Tibial nerve (tissue), 4 donors: ENCODE measurements at regions not wholly inside any gene's neighbourhood (a gene's known extent, or its start where the extent isn't known, plus 50 kb on each side); places are given as distances from the start of the nearest gene placed in this dataset.
"Not testable (repeated sequence)": the region's sequence is repeated elsewhere in the genome, so short reads cannot be mapped to it uniquely, and the experiment has no call there.

Experiments
- DNase-seq, 2 donors: peaks; one replicate each; pipeline ENCODE4 v3.0.0-alpha.2; 2019; ENCODE audit warnings: low spot score in 2 of 2
- H3K27ac ChIP-seq, 4 donors: fragments of 200-600 bp; sonication (generic) in 3 of 4; one replicate each; pipeline ENCODE4 v1.5.1; 2017 to 2019; ENCODE audit warnings: mild to moderate bottlenecking in 1 of 4
- H3K27me3 ChIP-seq, 2 donors: fragments of 200-600 bp; sonication (generic) in 1 of 2; one replicate each; pipeline versions ENCODE4 v1.5.1 to v1.6.0; 2017 to 2019
- H3K36me3 ChIP-seq, 3 donors: fragments of 200-600 bp; sonication (generic); one replicate each; pipeline ENCODE4 v1.5.1; 2018 to 2019
- H3K4me1 ChIP-seq, 4 donors: fragments of 200-600 bp; sonication (generic) in 3 of 4; one replicate each; pipeline ENCODE4 v1.5.1; 2017 to 2019
- H3K4me3 ChIP-seq, 4 donors: fragments of 200-600 bp; sonication (generic) in 3 of 4; one replicate each; pipeline ENCODE4 v1.5.1; 2017 to 2019; ENCODE audit warnings: mild to moderate bottlenecking in 1 of 4, moderate library complexity in 1 of 4
- H3K9me3 ChIP-seq, 4 donors: fragments of 200-600 bp; sonication (generic) in 3 of 4; one replicate each; pipeline ENCODE4 v1.5.1; 2017 to 2019
- EP300 ChIP-seq, 2 donors: sonication (generic); formaldehyde crosslinking; IDR thresholded peaks; one replicate each; pipeline ENCODE4 v1.6.1; 2017; ENCODE audit warnings: antibody characterized with exemption in 2 of 2, mild to moderate bottlenecking in 1 of 2
- POLR2A ChIP-seq, 2 donors: fragments of 450-650 bp; IDR thresholded peaks; one replicate each; pipeline ENCODE4 v1.6.1; 2017; ENCODE audit warnings: antibody characterized with exemption in 2 of 2, mild to moderate bottlenecking in 2 of 2, moderate library complexity in 2 of 2
- WGBS, 2 donors: methylation state at CpG; one replicate each; pipeline ENCODE4 v1.1.5; 2018; 5-methylcytosine and 5-hydroxymethylcytosine counted together
- TF ChIP-seq, protein P1 (sequence below), 5 experiments: fragments of 200-600 bp in 3 of 5; fragments of 450-650 bp in 2 of 5; sonication (generic) in 3 of 5; IDR thresholded peaks; one replicate each; pipeline ENCODE4 v1.5.1; 2016 to 2019; ENCODE audit warnings: antibody characterized with exemption in 5 of 5, mild to moderate bottlenecking in 3 of 5, moderate library complexity in 2 of 5

DNA sequence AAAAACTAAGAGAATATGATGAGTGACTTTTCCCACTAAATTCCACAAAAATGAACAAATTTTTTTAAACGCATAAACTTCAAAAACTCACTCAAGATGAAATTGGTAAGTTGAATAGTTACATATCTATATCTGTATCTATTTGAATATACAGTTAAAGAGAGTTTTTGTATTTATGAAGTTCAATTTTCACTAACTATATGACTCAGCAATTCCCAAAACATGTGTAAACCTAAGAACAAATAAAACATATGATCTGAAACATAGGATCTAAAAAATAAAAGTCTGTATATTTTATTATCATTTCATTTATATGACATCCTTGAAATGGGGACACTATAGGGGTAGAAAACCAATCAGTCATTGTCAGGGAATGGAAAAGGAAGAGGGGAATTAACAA is 105.7 kb upstream of the SNX7 start:
- Histone ChIP-seq H3K9me3 (peaks cover 0 to 3% (median 0%) of the 10 kb centered on the region in 4 donors), H3K4me3 (no peak overlapping the region), H3K27me3 (no peaks in the 10 kb centered on the region), H3K27ac (no peak overlapping the region), H3K4me1 (peaks cover 0 to 7% (median 0%) of the 10 kb centered on the region in 4 donors), H3K36me3 (no peaks in the 10 kb centered on the region)
- TF ChIP-seq POLR2A (IDR thresholded peaks at IDR 0.05) (no peak), EP300 (IDR thresholded peaks at IDR 0.05) (no peak)
- TF ChIP-seq, protein P1, sequence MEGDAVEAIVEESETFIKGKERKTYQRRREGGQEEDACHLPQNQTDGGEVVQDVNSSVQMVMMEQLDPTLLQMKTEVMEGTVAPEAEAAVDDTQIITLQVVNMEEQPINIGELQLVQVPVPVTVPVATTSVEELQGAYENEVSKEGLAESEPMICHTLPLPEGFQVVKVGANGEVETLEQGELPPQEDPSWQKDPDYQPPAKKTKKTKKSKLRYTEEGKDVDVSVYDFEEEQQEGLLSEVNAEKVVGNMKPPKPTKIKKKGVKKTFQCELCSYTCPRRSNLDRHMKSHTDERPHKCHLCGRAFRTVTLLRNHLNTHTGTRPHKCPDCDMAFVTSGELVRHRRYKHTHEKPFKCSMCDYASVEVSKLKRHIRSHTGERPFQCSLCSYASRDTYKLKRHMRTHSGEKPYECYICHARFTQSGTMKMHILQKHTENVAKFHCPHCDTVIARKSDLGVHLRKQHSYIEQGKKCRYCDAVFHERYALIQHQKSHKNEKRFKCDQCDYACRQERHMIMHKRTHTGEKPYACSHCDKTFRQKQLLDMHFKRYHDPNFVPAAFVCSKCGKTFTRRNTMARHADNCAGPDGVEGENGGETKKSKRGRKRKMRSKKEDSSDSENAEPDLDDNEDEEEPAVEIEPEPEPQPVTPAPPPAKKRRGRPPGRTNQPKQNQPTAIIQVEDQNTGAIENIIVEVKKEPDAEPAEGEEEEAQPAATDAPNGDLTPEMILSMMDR (IDR thresholded peaks at IDR 0.05), result no peak
- no peak for DNase-seq
- WGBS, 2 donors, result 92 to 98% methylated on average over 1 of the region's 1 CpG

DNA sequence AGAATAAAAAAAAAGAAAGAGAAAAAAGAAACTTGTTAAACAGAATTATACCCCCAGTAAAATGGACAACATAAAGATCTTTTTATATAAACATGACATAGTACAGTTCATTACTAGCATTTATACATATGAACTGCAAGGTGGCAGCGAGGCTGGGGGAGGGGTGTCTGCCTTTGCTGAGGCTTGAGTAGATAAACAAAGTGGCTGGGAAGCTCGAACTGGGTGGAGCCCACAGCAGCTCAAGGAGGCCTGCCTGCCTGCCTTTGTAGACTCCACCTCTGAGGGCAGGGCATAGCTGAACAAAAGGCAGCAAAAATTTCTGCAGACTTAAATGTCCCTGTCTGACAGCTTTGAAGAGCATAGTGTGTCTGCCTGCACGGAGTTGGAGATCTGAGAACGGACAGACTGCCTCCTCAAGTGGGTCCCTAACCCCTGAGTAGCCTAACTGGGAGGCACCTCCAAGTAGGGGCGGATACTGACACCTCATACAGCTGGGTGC is 108.9 kb upstream of the SNX7 start:
- 45 to 50% methylated on average over 5 of the region's 5 CpGs for WGBS, 2 donors

DNA sequence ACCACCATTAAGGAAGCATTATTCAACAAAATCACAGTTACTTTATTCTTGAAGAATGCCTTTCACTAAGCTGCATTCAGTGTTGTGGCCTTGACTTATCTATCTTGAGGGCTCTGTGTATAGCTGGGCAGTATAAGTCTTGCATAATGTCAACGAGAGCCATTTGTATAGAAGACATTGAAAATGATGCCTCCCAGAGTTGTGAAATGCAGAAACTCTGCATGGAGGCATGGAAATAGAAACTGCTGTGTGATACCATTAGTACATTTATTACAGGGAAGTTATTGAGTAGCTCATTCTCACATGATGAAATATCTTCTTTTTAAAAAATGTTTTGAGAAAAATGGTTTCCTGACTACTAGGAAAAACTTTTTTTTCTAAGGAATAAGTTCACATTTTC is 111.4 kb upstream of the SNX7 start:
- Histone ChIP-seq H3K27ac (no peak overlapping the region), H3K27me3 (no peaks in the 10 kb centered on the region), H3K4me1 (no peaks in the 10 kb centered on the region), H3K9me3 (peaks cover 0 to 3% (median 0%) of the 10 kb centered on the region in 4 donors), H3K4me3 (no peak overlapping the region), H3K36me3 (no peaks in the 10 kb centered on the region)
- DNase-seq, result no peak
- TF ChIP-seq, protein P1 (IDR thresholded peaks at IDR 0.05), result no peak
- TF ChIP-seq EP300 (IDR thresholded peaks at IDR 0.05), result no peak
- TF ChIP-seq POLR2A (IDR thresholded peaks at IDR 0.05), result no peak
- WGBS, 2 donors, result 71 to 80% methylated on average over 1 of the region's 1 CpG

More for the DNA sequence above, 108.9 kb upstream of the SNX7 start:
- not testable (repeated sequence) for H3K27ac ChIP-seq, H3K4me1 ChIP-seq, H3K36me3 ChIP-seq, H3K27me3 ChIP-seq, H3K9me3 ChIP-seq, H3K4me3 ChIP-seq, DNase-seq

DNA sequence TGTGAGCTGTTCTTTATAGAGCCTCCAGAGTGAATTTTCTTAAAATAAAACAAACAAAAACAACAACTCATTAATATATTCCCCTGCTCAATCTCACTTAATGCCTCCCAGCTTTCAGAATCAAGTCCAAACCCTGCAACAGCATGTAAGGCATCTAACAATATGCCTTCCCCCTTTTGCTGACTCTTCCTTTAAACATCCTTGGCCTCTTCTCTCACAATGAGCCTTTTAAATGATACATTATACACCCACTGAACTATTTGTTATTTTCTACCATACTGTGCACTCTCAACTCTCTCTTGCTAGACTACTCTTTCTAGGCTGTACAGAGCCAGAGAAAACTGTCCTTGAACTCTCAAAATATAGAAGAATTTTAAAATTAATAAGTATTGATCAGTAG is 115.2 kb upstream of the SNX7 start:
- Histone ChIP-seq H3K36me3 (no peaks in the 10 kb centered on the region), H3K4me1 (no peaks in the 10 kb centered on the region), H3K9me3 (peaks cover 0 to 2% (median 0%) of the 10 kb centered on the region in 4 donors), H3K4me3 (no peak overlapping the region), H3K27ac (no peak overlapping the region), H3K27me3 (no peaks in the 10 kb centered on the region)
- TF ChIP-seq EP300 (IDR thresholded peaks at IDR 0.05) (no peak), POLR2A (IDR thresholded peaks at IDR 0.05) (no peak)
- TF ChIP-seq, protein P1 (IDR thresholded peaks at IDR 0.05), result no peak
- DNase-seq, result no peak

DNA sequence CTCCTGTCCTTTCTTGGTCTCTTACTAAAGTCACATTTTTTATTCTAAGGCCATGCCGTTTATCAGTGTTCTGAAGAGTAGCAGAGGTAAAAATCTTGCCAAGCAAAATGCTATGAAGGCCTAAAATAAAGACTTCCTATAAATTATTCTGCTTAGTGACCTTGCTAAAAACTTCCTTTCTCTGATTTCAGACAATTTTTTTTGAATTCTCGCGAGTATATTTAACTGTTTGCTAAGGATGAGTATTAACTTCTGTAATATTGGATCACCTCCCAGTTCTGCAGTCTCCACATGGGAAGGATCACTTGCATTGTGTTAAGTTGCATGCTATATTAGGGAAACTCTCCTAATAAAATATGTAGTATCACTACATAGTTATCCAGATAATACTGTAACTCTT is 123.4 kb upstream of the SNX7 start:
- WGBS, 2 donors, result 45 to 61% methylated on average over 3 of the region's 3 CpGs
- H3K27me3 ChIP-seq, result no peaks in the 10 kb centered on the region
- no peak overlapping the region for H3K4me3 ChIP-seq
- no peaks in the 10 kb centered on the region for H3K4me1 ChIP-seq
- no peak overlapping the region for H3K27ac ChIP-seq
- H3K36me3 ChIP-seq, result no peaks in the 10 kb centered on the region
- no peak for TF ChIP-seq EP300 (IDR thresholded peaks at IDR 0.05)
- TF ChIP-seq, protein P1 (IDR thresholded peaks at IDR 0.05), result no peak
- TF ChIP-seq POLR2A (IDR thresholded peaks at IDR 0.05), result no peak
- H3K9me3 ChIP-seq, result no peaks in the 10 kb centered on the region
- no peak for DNase-seq

DNA sequence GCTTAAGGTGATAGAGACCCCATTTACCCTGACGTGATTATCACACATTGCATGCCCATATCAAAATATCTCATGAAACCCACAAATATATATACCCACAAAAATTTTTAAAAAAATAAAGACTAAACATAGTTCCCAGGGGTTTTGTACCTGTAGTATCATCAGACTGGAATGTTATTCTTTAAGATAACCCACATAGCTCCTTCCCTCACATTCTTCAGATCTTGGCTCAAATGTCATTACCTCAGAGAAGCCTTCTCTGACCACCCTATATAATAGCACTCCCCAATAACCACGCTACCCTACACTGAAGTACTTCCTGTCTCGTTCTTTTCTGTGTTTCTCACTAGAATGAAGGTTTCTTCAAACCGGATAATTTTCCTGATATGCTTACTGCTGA is 138.3 kb upstream of the SNX7 start:
- TF ChIP-seq, protein P1 (IDR thresholded peaks at IDR 0.05), result no peak
- no peak for TF ChIP-seq EP300 (IDR thresholded peaks at IDR 0.05)
- no peaks in the 10 kb centered on the region for H3K27me3 ChIP-seq
- no peak for DNase-seq
- no peaks in the 10 kb centered on the region for H3K4me1 ChIP-seq
- no peak overlapping the region for H3K27ac ChIP-seq
- peaks cover 0 to 5% (median 0%) of the 10 kb centered on the region in 4 donors for H3K9me3 ChIP-seq
- no peak overlapping the region for H3K4me3 ChIP-seq
- no peaks in the 10 kb centered on the region for H3K36me3 ChIP-seq
- 83 to 86% methylated on average over 4 of the region's 4 CpGs for WGBS, 2 donors
